Transverse colon (tissue), 3 donors: ENCODE measurements at regions not wholly inside any gene's neighbourhood (a gene's known extent, or its start where the extent isn't known, plus 50 kb on each side); places are given as distances from the start of the nearest gene placed in this dataset.
"Not testable (repeated sequence)": the region's sequence is repeated elsewhere in the genome, so short reads cannot be mapped to it uniquely, and the experiment has no call there.

Experiments
- CTCF ChIP-seq, 5 experiments: fragments of 200-600 bp in 3 of 5; fragments of 450-650 bp in 2 of 5; sonication (generic) in 3 of 5; IDR thresholded peaks; 1 replicate in 2 of 5; 2 replicates in 3 of 5; pipeline ENCODE4 v1.5.1; 2016 to 2017; ENCODE audit warnings: antibody characterized with exemption in 5 of 5, inconsistent platforms in 3 of 5, mild to moderate bottlenecking in 2 of 5, moderate library complexity in 1 of 5
- EP300 ChIP-seq: sonication (generic); formaldehyde crosslinking; IDR thresholded peaks from one replicate; pipeline ENCODE4 v1.6.1; 2017; ENCODE audit warnings: antibody characterized with exemption, low read depth

- TF ChIP-seq CTCF (IDR thresholded peaks at IDR 0.05); EP300: not testable (repeated sequence)
These were observed 330.1 kb upstream of the FRG1 start for GRCh38 chr4:189610571-189610970.
